Tibial nerve (tissue), 4 donors: ENCODE measurements at regions not wholly inside any gene's neighbourhood (a gene's known extent, or its start where the extent isn't known, plus 50 kb on each side); places are given as distances from the start of the nearest gene placed in this dataset.

Source experiments
- DNase-seq, 2 donors: peaks; one replicate each; pipeline ENCODE4 v3.0.0-alpha.2; 2019; ENCODE audit warnings: low spot score in 2 of 2
- H3K27ac ChIP-seq, 4 donors: fragments of 200-600 bp; sonication (generic) in 3 of 4; one replicate each; pipeline ENCODE4 v1.5.1; 2017 to 2019; ENCODE audit warnings: mild to moderate bottlenecking in 1 of 4
- H3K27me3 ChIP-seq, 2 donors: fragments of 200-600 bp; sonication (generic) in 1 of 2; one replicate each; pipeline versions ENCODE4 v1.5.1 to v1.6.0; 2017 to 2019
- H3K36me3 ChIP-seq, 3 donors: fragments of 200-600 bp; sonication (generic); one replicate each; pipeline ENCODE4 v1.5.1; 2018 to 2019
- H3K4me1 ChIP-seq, 4 donors: fragments of 200-600 bp; sonication (generic) in 3 of 4; one replicate each; pipeline ENCODE4 v1.5.1; 2017 to 2019
- H3K4me3 ChIP-seq, 4 donors: fragments of 200-600 bp; sonication (generic) in 3 of 4; one replicate each; pipeline ENCODE4 v1.5.1; 2017 to 2019; ENCODE audit warnings: mild to moderate bottlenecking in 1 of 4, moderate library complexity in 1 of 4
- H3K9me3 ChIP-seq, 4 donors: fragments of 200-600 bp; sonication (generic) in 3 of 4; one replicate each; pipeline ENCODE4 v1.5.1; 2017 to 2019
- EP300 ChIP-seq, 2 donors: sonication (generic); formaldehyde crosslinking; IDR thresholded peaks; one replicate each; pipeline ENCODE4 v1.6.1; 2017; ENCODE audit warnings: antibody characterized with exemption in 2 of 2, mild to moderate bottlenecking in 1 of 2
- POLR2A ChIP-seq, 2 donors: fragments of 450-650 bp; IDR thresholded peaks; one replicate each; pipeline ENCODE4 v1.6.1; 2017; ENCODE audit warnings: antibody characterized with exemption in 2 of 2, mild to moderate bottlenecking in 2 of 2, moderate library complexity in 2 of 2
- WGBS, 2 donors: methylation state at CpG; one replicate each; pipeline ENCODE4 v1.1.5; 2018; 5-methylcytosine and 5-hydroxymethylcytosine counted together
- TF ChIP-seq, protein P1 (sequence below), 5 experiments: fragments of 200-600 bp in 3 of 5; fragments of 450-650 bp in 2 of 5; sonication (generic) in 3 of 5; IDR thresholded peaks; one replicate each; pipeline ENCODE4 v1.5.1; 2016 to 2019; ENCODE audit warnings: antibody characterized with exemption in 5 of 5, mild to moderate bottlenecking in 3 of 5, moderate library complexity in 2 of 5

- no peak for DNase-seq
- no peaks in the 10 kb centered on the region for H3K27me3 ChIP-seq
- H3K4me1 ChIP-seq: peaks cover 0 to 14% (median 0%) of the 10 kb centered on the region in 4 donors
- H3K4me3 ChIP-seq: no peak overlapping the region
- H3K36me3 ChIP-seq: no peaks in the 10 kb centered on the region
- TF ChIP-seq POLR2A (IDR thresholded peaks at IDR 0.05): no peak
- TF ChIP-seq EP300 (IDR thresholded peaks at IDR 0.05): no peak
- TF ChIP-seq, protein P1, sequence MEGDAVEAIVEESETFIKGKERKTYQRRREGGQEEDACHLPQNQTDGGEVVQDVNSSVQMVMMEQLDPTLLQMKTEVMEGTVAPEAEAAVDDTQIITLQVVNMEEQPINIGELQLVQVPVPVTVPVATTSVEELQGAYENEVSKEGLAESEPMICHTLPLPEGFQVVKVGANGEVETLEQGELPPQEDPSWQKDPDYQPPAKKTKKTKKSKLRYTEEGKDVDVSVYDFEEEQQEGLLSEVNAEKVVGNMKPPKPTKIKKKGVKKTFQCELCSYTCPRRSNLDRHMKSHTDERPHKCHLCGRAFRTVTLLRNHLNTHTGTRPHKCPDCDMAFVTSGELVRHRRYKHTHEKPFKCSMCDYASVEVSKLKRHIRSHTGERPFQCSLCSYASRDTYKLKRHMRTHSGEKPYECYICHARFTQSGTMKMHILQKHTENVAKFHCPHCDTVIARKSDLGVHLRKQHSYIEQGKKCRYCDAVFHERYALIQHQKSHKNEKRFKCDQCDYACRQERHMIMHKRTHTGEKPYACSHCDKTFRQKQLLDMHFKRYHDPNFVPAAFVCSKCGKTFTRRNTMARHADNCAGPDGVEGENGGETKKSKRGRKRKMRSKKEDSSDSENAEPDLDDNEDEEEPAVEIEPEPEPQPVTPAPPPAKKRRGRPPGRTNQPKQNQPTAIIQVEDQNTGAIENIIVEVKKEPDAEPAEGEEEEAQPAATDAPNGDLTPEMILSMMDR (IDR thresholded peaks at IDR 0.05): no peak
- no peak overlapping the region for H3K27ac ChIP-seq
- H3K9me3 ChIP-seq: no peaks in the 10 kb centered on the region
- WGBS, 2 donors: 53 to 62% methylated on average over 5 of the region's 5 CpGs
Measured at GRCh38 chr4:126799971-126800574, 832.7 kb upstream of the INTU start.

DNA sequence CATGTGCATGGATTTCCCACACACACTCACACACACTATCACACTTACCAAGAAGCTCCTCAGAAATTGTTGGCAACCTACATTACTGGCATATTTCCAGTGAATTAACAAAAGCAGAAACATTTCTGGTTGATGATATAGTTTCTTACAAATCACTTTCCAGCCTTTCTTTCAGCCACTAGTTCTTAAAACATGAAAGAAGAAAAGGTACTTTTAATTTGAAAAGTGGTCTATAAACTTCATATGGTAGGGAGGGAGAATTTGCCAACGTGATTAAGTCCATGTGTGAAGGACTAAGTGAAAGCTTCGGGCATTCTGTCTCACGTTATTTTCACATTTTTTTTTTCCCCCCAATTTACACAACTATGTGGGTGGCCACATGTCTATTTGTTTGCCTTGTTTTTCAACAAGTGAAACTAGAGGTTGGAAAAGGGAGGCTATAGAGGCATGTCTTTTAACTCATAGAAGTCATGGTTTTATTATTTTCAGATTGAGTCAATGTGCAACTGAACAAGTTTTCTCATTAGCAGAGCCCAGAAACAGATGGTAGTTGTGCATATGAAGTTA, 832.1 kb upstream of the INTU start:
- H3K27ac ChIP-seq: no peak overlapping the region
- no peaks in the 10 kb centered on the region for H3K9me3 ChIP-seq
- 11 to 27% methylated on average over 3 of the region's 3 CpGs for WGBS, 2 donors
- no peak for DNase-seq
- H3K4me1 ChIP-seq: peaks cover 0 to 14% (median 0%) of the 10 kb centered on the region in 4 donors
- TF ChIP-seq POLR2A (IDR thresholded peaks at IDR 0.05) (no peak), EP300 (IDR thresholded peaks at IDR 0.05) (no peak)
- TF ChIP-seq, protein P1 (IDR thresholded peaks at IDR 0.05): no peak
- no peaks in the 10 kb centered on the region for H3K27me3 ChIP-seq
- no peaks in the 10 kb centered on the region for H3K36me3 ChIP-seq
- H3K4me3 ChIP-seq: no peak overlapping the region

GRCh38 chr4:126807132-126807531, 825.6 kb upstream of the INTU start:
- Histone ChIP-seq H3K27me3 (no peaks in the 10 kb centered on the region), H3K36me3 (no peaks in the 10 kb centered on the region), H3K4me3 (no peak overlapping the region), H3K9me3 (no peaks in the 10 kb centered on the region), H3K27ac (no peak overlapping the region), H3K4me1 (no peaks in the 10 kb centered on the region)
- WGBS, 2 donors: 48 to 53% methylated on average over 1 of the region's 1 CpG
- DNase-seq: no peak
- no peak for TF ChIP-seq POLR2A (IDR thresholded peaks at IDR 0.05)
- TF ChIP-seq, protein P1 (IDR thresholded peaks at IDR 0.05): no peak
- TF ChIP-seq EP300 (IDR thresholded peaks at IDR 0.05): no peak

DNA sequence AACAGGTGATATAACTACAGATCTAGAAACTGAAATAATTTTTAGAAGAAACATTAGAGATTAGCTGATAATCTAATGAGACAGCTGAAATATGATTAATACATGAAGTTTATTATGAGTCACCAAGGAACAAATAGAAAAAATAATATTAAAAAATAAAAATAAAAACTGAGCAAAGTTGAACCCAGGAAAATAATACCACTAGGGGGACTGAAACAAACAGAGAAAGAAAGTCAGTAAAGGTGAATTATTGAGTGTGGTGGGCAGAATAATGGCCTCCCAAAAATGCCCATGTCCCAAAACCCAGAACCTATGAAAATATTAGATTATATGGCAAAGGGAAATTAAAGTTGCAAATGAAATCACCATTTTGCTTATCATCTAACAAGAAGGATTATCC, 820.7 kb upstream of the INTU start:
- Histone ChIP-seq H3K9me3 (peaks cover 0 to 6% (median 0%) of the 10 kb centered on the region in 4 donors), H3K27ac (no peak overlapping the region), H3K36me3 (no peaks in the 10 kb centered on the region), H3K27me3 (no peaks in the 10 kb centered on the region), H3K4me3 (no peak overlapping the region), H3K4me1 (no peaks in the 10 kb centered on the region)
- TF ChIP-seq EP300 (IDR thresholded peaks at IDR 0.05) (no peak), POLR2A (IDR thresholded peaks at IDR 0.05) (no peak)
- TF ChIP-seq, protein P1 (IDR thresholded peaks at IDR 0.05): no peak
- no peak for DNase-seq

- TF ChIP-seq, protein P1 (IDR thresholded peaks at IDR 0.05): no peak
Measured at GRCh38 chr4:126820631-126821030, 812.1 kb upstream of the INTU start.

More at GRCh38 chr4:126820631-126821030, 812.1 kb upstream of the INTU start:
- DNase-seq: no peak
- WGBS, 2 donors: 66 to 82% methylated on average over 1 of the region's 1 CpG
- H3K4me1 ChIP-seq: no peaks in the 10 kb centered on the region
- H3K9me3 ChIP-seq: peaks cover 0 to 11% (median 0%) of the 10 kb centered on the region in 4 donors
- no peaks in the 10 kb centered on the region for H3K27me3 ChIP-seq
- H3K27ac ChIP-seq: no peak overlapping the region
- no peak overlapping the region for H3K4me3 ChIP-seq
- no peaks in the 10 kb centered on the region for H3K36me3 ChIP-seq
